SK-N-MC (cell line): ENCODE measurements at regions not wholly inside any gene's neighbourhood (a gene's known extent, or its start where the extent isn't known, plus 50 kb on each side); places are given as distances from the start of the nearest gene placed in this dataset.

ENCODE experiments used
- EZH2 ChIP-seq: fragments of 200-600 bp; sonication (generic); IDR thresholded peaks from one replicate; pipeline ENCODE4 v1.6.1; 2017; ENCODE audit warnings: antibody characterized with exemption
- FOXP2 ChIP-seq: optimal IDR thresholded peaks from 2 replicates; pipeline ENCODE3; 2011; ENCODE audit warnings: mild to moderate bottlenecking, moderate library complexity; ENCODE audit not compliant: insufficient read depth; ENCODE audit errors: extremely low read length, control extremely low read depth
- POLR2AphosphoS5 ChIP-seq: IDR thresholded peaks from 2 replicates; pipeline ENCODE4 v1.6.1; 2012; ENCODE audit warnings: mild to moderate bottlenecking, low read depth, low read length, borderline replicate concordance

- TF ChIP-seq EZH2, result no peak
- TF ChIP-seq POLR2AphosphoS5, result no peak
- no peak for TF ChIP-seq FOXP2
Measured at GRCh38 chr3:102750322-102750721, 315.5 kb downstream of the ZPLD1 start.
